C1 segment of cervical spinal cord (tissue), 14 donors: ENCODE measurements at regions not wholly inside any gene's neighbourhood (a gene's known extent, or its start where the extent isn't known, plus 50 kb on each side); places are given as distances from the start of the nearest gene placed in this dataset.
A peak's percentile ranks its signal among the peaks of the same experiment; 100 is the strongest.

Experiments
- DNase-seq, 14 donors: peaks; one replicate each; lab custom pipeline; 2025; lab: John Stamatoyannopoulos, UW

- DNase-seq = no peak
Observed at GRCh38 chr15:93205413-93205812, 116.4 kb upstream of the RGMA start.

GRCh38 chr15:93203036-93203435 lies 114.0 kb upstream of the RGMA start:
- DNase-seq = no peak

- DNase-seq = no peak
Observed at GRCh38 chr15:93202405-93202804, 113.4 kb upstream of the RGMA start.

DNA sequence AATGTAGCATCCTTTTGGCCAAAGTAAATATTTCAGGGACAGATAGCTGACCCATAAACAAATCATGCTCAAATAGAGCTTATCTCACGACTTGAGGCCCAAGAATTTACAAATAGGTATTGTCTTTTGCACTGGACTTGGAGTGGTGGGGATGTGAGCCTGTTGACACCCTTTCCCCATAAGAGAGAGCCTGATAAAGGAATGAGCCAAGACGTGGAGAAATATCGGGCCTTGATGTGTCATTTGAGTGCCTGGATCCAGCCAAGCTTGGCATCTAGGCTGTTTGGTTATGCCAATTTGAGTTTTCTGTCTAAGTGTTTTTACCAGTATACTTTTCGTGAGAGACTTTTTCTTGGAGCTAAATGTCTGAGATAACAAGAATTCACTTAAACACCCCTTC lies 112.9 kb upstream of the RGMA start:
- no peak for DNase-seq

- no peak for DNase-seq
Observed at GRCh38 chr15:93200837-93201226, 111.8 kb upstream of the RGMA start.

DNA sequence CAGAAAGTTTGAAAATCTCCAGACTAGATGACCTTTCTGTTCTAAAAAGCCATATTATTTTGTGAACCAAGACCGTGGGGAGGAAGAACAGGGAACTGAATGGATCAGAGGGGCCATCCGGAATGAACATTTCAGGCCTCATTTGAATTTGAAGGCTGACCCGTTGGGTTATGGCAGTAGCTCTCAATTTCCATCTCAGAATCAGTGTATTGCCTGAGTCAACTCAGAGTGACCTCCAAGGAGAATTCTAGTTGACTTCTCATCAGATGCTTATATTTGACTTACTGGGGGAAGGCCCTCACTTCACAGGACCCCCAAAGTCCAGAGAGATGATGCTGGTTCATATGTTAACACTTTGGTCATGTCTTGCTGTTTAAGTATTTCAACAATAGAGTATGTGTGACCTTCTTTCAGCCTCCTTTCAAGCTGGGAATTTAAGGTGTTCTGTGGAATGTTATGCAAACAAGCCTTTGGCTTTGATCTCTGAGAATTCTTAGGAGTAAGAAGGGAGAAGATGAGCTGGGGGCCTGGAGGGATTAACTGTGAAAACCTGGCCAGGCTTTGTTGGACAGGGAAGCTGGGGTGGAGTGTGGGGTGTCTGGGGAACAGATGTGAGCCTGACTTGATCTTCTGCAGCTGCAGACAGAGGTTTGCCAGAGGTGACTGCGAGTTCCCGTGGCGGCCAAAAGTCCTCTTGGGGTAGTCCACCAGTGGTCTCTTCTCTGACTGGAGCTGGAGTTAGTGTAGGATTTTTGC lies 111.2 kb upstream of the RGMA start:
- DNase-seq = no peak

DNA sequence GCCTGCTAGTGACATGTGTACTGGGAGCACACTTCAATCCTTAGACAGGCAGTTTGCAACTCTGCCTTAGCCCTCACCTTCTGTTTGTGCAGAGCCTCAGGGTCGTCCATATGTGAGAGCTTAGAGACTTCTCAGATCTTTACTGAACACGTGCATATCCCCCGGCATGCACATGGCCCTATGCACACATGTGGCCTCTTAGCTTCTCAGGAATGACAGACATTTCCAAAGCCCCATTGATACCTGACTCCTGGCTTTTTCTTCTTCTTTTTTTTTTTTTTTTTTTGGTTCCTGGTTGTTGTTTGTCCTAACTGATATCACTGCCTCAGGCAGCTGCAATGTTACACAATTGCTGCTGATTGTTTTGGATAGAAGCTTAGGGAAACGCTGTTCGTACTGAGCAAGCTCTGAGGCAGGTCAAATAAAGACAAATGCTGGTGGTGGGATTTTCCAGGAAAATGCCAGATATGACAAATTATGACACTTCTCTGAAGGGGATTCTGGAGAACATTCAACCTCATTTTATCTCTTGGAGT lies 107.2 kb upstream of the RGMA start:
- no peak for DNase-seq

DNA sequence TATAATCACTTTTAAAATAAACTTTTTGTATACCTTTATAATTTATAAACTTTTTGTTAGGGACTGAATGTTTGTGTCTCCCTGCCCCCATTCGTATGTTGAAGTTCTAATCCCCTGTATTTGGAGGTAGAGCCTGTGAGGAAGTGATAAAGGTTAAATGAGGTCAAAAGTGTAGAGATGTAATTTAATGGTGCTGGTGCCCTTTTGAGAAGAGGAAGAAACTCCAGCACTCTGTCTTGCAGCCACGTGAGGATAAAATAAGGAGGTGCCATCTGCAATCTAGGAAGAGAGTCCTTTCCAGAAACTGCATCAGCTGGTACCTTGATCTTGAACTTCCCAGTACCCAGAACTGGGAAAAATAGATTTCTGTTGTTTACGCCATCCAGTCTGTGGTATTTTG lies 106.1 kb upstream of the RGMA start:
- no peak for DNase-seq

- DNase-seq = no peak
Observed at GRCh38 chr15:93190238-93190637, 101.2 kb upstream of the RGMA start.

- DNase-seq = no peak
Observed at GRCh38 chr15:93189561-93189960, 100.5 kb upstream of the RGMA start.

- no peak for DNase-seq
Observed at GRCh38 chr15:93188236-93188635, 99.2 kb upstream of the RGMA start.

- DNase-seq = no peak
Observed at GRCh38 chr15:93185796-93186195, 96.8 kb upstream of the RGMA start.

- DNase-seq = no peak
Observed at GRCh38 chr15:93182703-93183205, 93.7 kb upstream of the RGMA start.

GRCh38 chr15:93180656-93181055 lies 91.6 kb upstream of the RGMA start:
- no peak for DNase-seq

DNA sequence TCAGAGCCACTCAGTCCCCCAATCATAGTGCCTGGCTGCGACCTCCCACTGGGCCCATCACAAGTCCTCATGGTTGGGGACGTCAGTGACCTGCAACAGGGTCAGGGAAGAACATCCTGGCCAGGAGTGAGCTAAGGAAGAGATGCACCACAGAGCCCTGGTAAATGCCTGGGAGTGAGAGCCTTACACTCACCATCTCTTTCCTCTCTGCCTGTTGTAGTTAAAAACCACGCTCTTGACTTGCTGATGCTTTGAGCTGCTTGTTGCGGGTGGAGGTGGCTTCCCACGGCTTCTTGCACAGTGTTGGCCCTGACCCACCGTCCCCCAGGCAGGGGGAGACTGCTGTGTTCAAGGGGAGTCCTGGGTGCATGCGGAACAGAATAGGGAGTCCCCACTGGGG lies 91.1 kb upstream of the RGMA start:
- DNase-seq = no peak

DNA sequence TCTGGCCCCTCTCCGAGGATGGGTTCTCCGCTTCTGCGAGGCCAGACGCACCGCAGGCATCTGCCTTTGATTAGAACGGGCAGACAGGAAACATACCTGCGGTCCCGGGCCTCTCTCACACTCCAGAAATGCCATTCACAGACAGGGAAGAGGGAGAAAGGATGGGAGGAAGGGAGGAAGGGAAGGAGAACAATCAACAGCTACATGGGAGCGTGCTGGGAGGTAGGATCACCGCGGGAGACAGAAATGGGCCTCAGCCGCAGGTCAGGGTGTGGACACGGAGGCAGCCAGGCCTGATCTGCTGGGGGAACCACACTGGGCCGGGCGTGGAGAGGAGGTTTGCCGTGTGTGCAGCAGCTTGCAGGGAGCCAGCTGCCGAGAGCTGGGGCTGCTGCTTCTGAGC lies 90.7 kb upstream of the RGMA start:
- DNase-seq = no peak

DNA sequence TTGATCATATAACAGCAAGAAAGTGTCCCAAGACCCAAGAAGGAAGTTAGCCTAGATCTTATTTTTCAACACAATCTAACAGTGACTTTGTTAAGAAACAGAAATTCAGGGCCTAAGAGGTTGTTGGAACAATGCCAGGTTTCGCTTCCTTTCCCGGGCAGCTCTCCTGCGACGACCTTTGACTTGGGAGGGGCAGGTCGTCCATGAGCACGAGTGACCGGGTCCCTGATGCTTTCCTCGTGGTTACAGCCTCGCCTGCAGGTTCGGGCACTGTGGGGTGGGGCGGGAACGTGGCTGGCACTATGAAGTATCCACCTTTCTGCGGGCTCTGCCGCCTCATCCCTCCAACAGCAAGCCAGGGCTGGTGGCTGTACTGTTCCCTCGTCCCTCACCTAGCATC lies 90.1 kb upstream of the RGMA start:
- peak in 4 of 14 donors; percentile 1 to 13 (median 4) for DNase-seq

DNA sequence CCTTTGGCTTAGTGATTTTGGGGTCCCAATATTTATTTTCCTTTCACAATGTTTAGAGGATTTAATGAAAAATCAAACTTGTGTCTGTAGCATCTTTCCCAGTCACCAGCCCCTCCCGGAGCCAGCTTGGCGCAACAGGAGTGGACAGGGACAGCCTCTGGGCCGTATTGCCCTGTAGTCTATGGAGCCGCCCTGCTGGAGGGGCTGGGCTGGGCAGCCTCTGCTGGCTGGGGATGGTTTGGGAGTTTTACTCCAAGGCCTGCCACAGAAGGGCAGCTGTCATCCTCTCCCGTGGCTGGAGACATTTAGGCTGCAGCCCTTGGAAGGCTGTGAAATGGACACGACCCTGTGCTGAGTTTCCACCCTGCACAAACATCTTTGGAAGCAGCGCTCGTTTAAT lies 89.4 kb upstream of the RGMA start:
- DNase-seq = no peak

GRCh38 chr15:93176065-93176464 lies 87.1 kb upstream of the RGMA start:
- DNase-seq = no peak

- no peak for DNase-seq
Observed at GRCh38 chr15:93174836-93175235, 85.8 kb upstream of the RGMA start.

GRCh38 chr15:93173369-93173768 lies 84.4 kb upstream of the RGMA start:
- no peak for DNase-seq

DNA sequence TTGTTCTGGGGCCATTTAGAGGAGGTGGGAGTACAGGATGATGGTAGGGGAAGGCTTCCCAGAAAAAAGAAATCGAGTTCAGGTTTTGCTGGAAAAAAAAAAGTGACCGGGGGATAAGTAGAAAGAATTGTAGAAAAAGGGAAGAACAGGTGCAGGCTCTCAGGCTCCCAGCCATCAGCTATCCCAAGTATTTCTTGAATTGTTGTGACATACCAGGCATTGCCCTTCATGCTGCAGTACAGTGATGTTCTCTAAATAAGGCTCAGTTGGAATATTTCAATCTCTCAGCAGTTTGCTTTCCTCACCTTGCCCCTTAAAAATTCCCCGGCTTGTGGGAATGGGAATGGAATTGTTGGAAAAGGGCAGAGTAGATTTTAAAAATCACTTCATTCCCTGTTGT lies 82.5 kb upstream of the RGMA start:
- DNase-seq = no peak

GRCh38 chr15:93170329-93170728 lies 81.3 kb upstream of the RGMA start:
- no peak for DNase-seq

- DNase-seq = no peak
Observed at GRCh38 chr15:93168910-93169309, 79.9 kb upstream of the RGMA start.
